KOPT-K1 (cell line): ENCODE measurements at regions not wholly inside any gene's neighbourhood (a gene's known extent, or its start where the extent isn't known, plus 50 kb on each side); places are given as distances from the start of the nearest gene placed in this dataset.
"Not testable (repeated sequence)": the region's sequence is repeated elsewhere in the genome, so short reads cannot be mapped to it uniquely, and the experiment has no call there.

ENCODE experiments used
- H3K27ac ChIP-seq: fragments of 200-600 bp; sonication (generic); 2 replicates; pipeline ENCODE4 v1.5.1; 2016; ENCODE audit warnings: antibody characterized with exemption, mild to moderate bottlenecking, low read depth, low read length; ENCODE audit not compliant: poor library complexity, severe bottlenecking
- H3K36me3 ChIP-seq: fragments of 200-600 bp; sonication (generic); 2 replicates; pipeline ENCODE4 v1.5.1; 2017; ENCODE audit warnings: antibody characterized with exemption, mild to moderate bottlenecking, low read length, moderate library complexity; ENCODE audit not compliant: insufficient read depth
- H3K9me3 ChIP-seq: fragments of 200-600 bp; sonication (generic); 2 replicates; pipeline ENCODE4 v1.5.1; 2017; ENCODE audit warnings: antibody characterized with exemption, low read length, mild to moderate bottlenecking; ENCODE audit not compliant: insufficient read depth, poor library complexity, severe bottlenecking

- no peaks in the 10 kb centered on the region for H3K9me3 ChIP-seq
- no peak overlapping the region for H3K27ac ChIP-seq
- no peaks in the 10 kb centered on the region for H3K36me3 ChIP-seq
These were observed 1813.1 kb upstream of the RAG2 start for GRCh38 chr11:38411149-38411548.

GRCh38 chr11:38402063-38402462 lies 1804.0 kb upstream of the RAG2 start:
- H3K27ac ChIP-seq, result no peak overlapping the region

GRCh38 chr11:38392176-38392575 lies 1794.1 kb upstream of the RAG2 start:
- Histone ChIP-seq H3K36me3 (no peaks in the 10 kb centered on the region), H3K9me3 (no peaks in the 10 kb centered on the region), H3K27ac (no peak overlapping the region)

More at GRCh38 chr11:38402063-38402462, 1804.0 kb upstream of the RAG2 start:
- no peaks in the 10 kb centered on the region for H3K36me3 ChIP-seq
- H3K9me3 ChIP-seq, result no peaks in the 10 kb centered on the region

GRCh38 chr11:38384568-38384967 lies 1786.5 kb upstream of the RAG2 start:
- no peak overlapping the region for H3K27ac ChIP-seq
- H3K36me3 ChIP-seq, result no peaks in the 10 kb centered on the region
- no peaks in the 10 kb centered on the region for H3K9me3 ChIP-seq

GRCh38 chr11:38365274-38365673 lies 1767.2 kb upstream of the RAG2 start:
- Histone ChIP-seq H3K9me3 (no peaks in the 10 kb centered on the region), H3K36me3 (no peaks in the 10 kb centered on the region), H3K27ac (no peak overlapping the region)

GRCh38 chr11:38356255-38356654 lies 1758.2 kb upstream of the RAG2 start:
- Histone ChIP-seq H3K36me3 (no peaks in the 10 kb centered on the region), H3K9me3 (no peaks in the 10 kb centered on the region), H3K27ac (no peak overlapping the region)

GRCh38 chr11:38345286-38345685 lies 1747.2 kb upstream of the RAG2 start:
- no peak overlapping the region for H3K27ac ChIP-seq
- no peaks in the 10 kb centered on the region for H3K36me3 ChIP-seq
- H3K9me3 ChIP-seq, result no peaks in the 10 kb centered on the region

- H3K27ac ChIP-seq, H3K36me3 ChIP-seq, H3K9me3 ChIP-seq: not testable (repeated sequence)
These were observed 1743.6 kb upstream of the RAG2 start for GRCh38 chr11:38341612-38342011.

- H3K27ac ChIP-seq, result no peak overlapping the region
- no peaks in the 10 kb centered on the region for H3K9me3 ChIP-seq
- no peaks in the 10 kb centered on the region for H3K36me3 ChIP-seq
These were observed 1741.9 kb upstream of the RAG2 start for GRCh38 chr11:38339835-38340440.

- H3K27ac ChIP-seq, H3K9me3 ChIP-seq, H3K36me3 ChIP-seq: not testable (repeated sequence)
These were observed 1740.0 kb upstream of the RAG2 start for GRCh38 chr11:38338022-38338421.

GRCh38 chr11:38332046-38332445 lies 1734.0 kb upstream of the RAG2 start:
- Histone ChIP-seq H3K27ac (no peak overlapping the region), H3K36me3 (no peaks in the 10 kb centered on the region), H3K9me3 (no peaks in the 10 kb centered on the region)

GRCh38 chr11:38330578-38330977 lies 1732.5 kb upstream of the RAG2 start:
- H3K27ac ChIP-seq, result no peak overlapping the region
- H3K36me3 ChIP-seq, result no peaks in the 10 kb centered on the region
- no peaks in the 10 kb centered on the region for H3K9me3 ChIP-seq

GRCh38 chr11:38323961-38324761 lies 1726.1 kb upstream of the RAG2 start:
- no peak overlapping the region for H3K27ac ChIP-seq
- H3K9me3 ChIP-seq, result no peaks in the 10 kb centered on the region
- no peaks in the 10 kb centered on the region for H3K36me3 ChIP-seq

- Histone ChIP-seq H3K36me3 (no peaks in the 10 kb centered on the region), H3K27ac (no peak overlapping the region), H3K9me3 (no peaks in the 10 kb centered on the region)
These were observed 1717.1 kb upstream of the RAG2 start for GRCh38 chr11:38315151-38315550.

GRCh38 chr11:38307455-38307854 lies 1709.4 kb upstream of the RAG2 start:
- no peak overlapping the region for H3K27ac ChIP-seq
- H3K9me3 ChIP-seq, result no peaks in the 10 kb centered on the region
- H3K36me3 ChIP-seq, result no peaks in the 10 kb centered on the region

- Histone ChIP-seq H3K9me3 (no peaks in the 10 kb centered on the region), H3K27ac (no peak overlapping the region), H3K36me3 (no peaks in the 10 kb centered on the region)
These were observed 1707.6 kb upstream of the RAG2 start for GRCh38 chr11:38305682-38306081.
